GM20000 (cell line): ENCODE measurements at regions not wholly inside any gene's neighbourhood (a gene's known extent, or its start where the extent isn't known, plus 50 kb on each side); places are given as distances from the start of the nearest gene placed in this dataset.

Experiments
- DNase-seq: peaks from one replicate; pipeline ENCODE4 v3.0.0; 2012; ENCODE audit warnings: low spot score
- CTCF ChIP-seq: IDR thresholded peaks from 2 replicates; pipeline ENCODE4 v1.5.1; 2012; ENCODE audit warnings: mild to moderate bottlenecking, control low read depth; ENCODE audit errors: extremely low read depth, missing control alignments

GRCh38 chr1:98130408-98130807 lies 209.6 kb upstream of the DPYD start:
- DNase-seq: no peak

GRCh38 chr1:98129491-98129890 lies 208.7 kb upstream of the DPYD start:
- DNase-seq: no peak
- TF ChIP-seq CTCF: no peak

More at GRCh38 chr1:98130408-98130807, 209.6 kb upstream of the DPYD start:
- no peak for TF ChIP-seq CTCF

- TF ChIP-seq CTCF: no peak
- DNase-seq: no peak
Observed at GRCh38 chr1:98126740-98127139, 205.9 kb upstream of the DPYD start.

GRCh38 chr1:98121646-98122045 lies 200.8 kb upstream of the DPYD start:
- TF ChIP-seq CTCF: no peak
- no peak for DNase-seq

GRCh38 chr1:98119796-98120195 lies 199.0 kb upstream of the DPYD start:
- no peak for TF ChIP-seq CTCF
- DNase-seq: no peak

- DNase-seq: no peak
- TF ChIP-seq CTCF: no peak
Observed at GRCh38 chr1:98113811-98114210, 193.0 kb upstream of the DPYD start.

- no peak for TF ChIP-seq CTCF
- DNase-seq: no peak
Observed at GRCh38 chr1:98112626-98113025, 191.8 kb upstream of the DPYD start.
